Mucosa of rectum (tissue), 2 donors: ENCODE measurements at regions not wholly inside any gene's neighbourhood (a gene's known extent, or its start where the extent isn't known, plus 50 kb on each side); places are given as distances from the start of the nearest gene placed in this dataset.

Source experiments
- H3K27ac ChIP-seq, 2 donors: one replicate each; pipeline ENCODE4 v1.7.0; 2013; ENCODE audit warnings: inconsistent platforms in 2 of 2, low read depth in 2 of 2, low read length in 2 of 2
- H3K27me3 ChIP-seq, 2 donors: one replicate each; pipeline ENCODE4 v1.7.0; 2013; ENCODE audit warnings: low read length in 2 of 2; ENCODE audit not compliant: control insufficient read depth in 2 of 2, insufficient read depth in 2 of 2
- H3K36me3 ChIP-seq, 2 donors: one replicate each; pipeline ENCODE4 v1.7.0; 2013; ENCODE audit warnings: low read length in 2 of 2; ENCODE audit not compliant: control insufficient read depth in 2 of 2, insufficient read depth in 2 of 2
- H3K4me1 ChIP-seq, 2 donors: one replicate each; pipeline ENCODE4 v1.7.0; 2013; ENCODE audit warnings: low read length in 2 of 2, mild to moderate bottlenecking in 1 of 2; ENCODE audit not compliant: control insufficient read depth in 2 of 2, insufficient read depth in 2 of 2
- H3K4me3 ChIP-seq, 2 donors: one replicate each; pipeline ENCODE4 v1.7.0; 2013; ENCODE audit warnings: low read length in 2 of 2
- H3K9ac ChIP-seq, 2 donors: one replicate each; pipeline ENCODE4 v1.7.0; 2013; ENCODE audit warnings: low read length in 2 of 2, low read depth in 1 of 2, mild to moderate bottlenecking in 1 of 2
- H3K9me3 ChIP-seq, 2 donors: one replicate each; pipeline ENCODE4 v1.7.0; 2013; ENCODE audit warnings: low read length in 2 of 2; ENCODE audit not compliant: control insufficient read depth in 2 of 2
- donor health status: healthy.
- donor health status: Normal muscosa, but diverticular disease.

- Histone ChIP-seq H3K4me1 (no peaks in the 10 kb centered on the region), H3K9ac (no peak overlapping the region), H3K27me3 (peaks cover 3 to 6% of the 10 kb centered on the region in 2 donors), H3K4me3 (no peak overlapping the region), H3K27ac (no peak overlapping the region), H3K9me3 (no peaks in the 10 kb centered on the region), H3K36me3 (no peaks in the 10 kb centered on the region)
Measured at GRCh38 chr20:48431653-48432493, 395.9 kb downstream of the PREX1 start.

GRCh38 chr20:48426630-48427029, 401.2 kb downstream of the PREX1 start:
- no peaks in the 10 kb centered on the region for H3K4me1 ChIP-seq
- no peaks in the 10 kb centered on the region for H3K36me3 ChIP-seq
- H3K9me3 ChIP-seq, result no peaks in the 10 kb centered on the region
- no peak overlapping the region for H3K9ac ChIP-seq
- H3K27me3 ChIP-seq, result no peaks in the 10 kb centered on the region
- H3K27ac ChIP-seq, result no peak overlapping the region
- H3K4me3 ChIP-seq, result no peak overlapping the region

GRCh38 chr20:48425817-48426612, 401.8 kb downstream of the PREX1 start:
- no peaks in the 10 kb centered on the region for H3K9me3 ChIP-seq
- H3K9ac ChIP-seq, result no peak overlapping the region
- H3K4me3 ChIP-seq, result no peak overlapping the region
- H3K36me3 ChIP-seq, result no peaks in the 10 kb centered on the region
- no peak overlapping the region for H3K27ac ChIP-seq
- H3K4me1 ChIP-seq, result no peaks in the 10 kb centered on the region
- H3K27me3 ChIP-seq, result no peaks in the 10 kb centered on the region

GRCh38 chr20:48425321-48425720, 402.5 kb downstream of the PREX1 start:
- no peaks in the 10 kb centered on the region for H3K36me3 ChIP-seq
- no peaks in the 10 kb centered on the region for H3K27me3 ChIP-seq
- H3K4me3 ChIP-seq, result no peak overlapping the region
- no peaks in the 10 kb centered on the region for H3K4me1 ChIP-seq
- no peak overlapping the region for H3K27ac ChIP-seq
- H3K9ac ChIP-seq, result no peak overlapping the region
- no peaks in the 10 kb centered on the region for H3K9me3 ChIP-seq

GRCh38 chr20:48422242-48422960, 405.4 kb downstream of the PREX1 start:
- no peak overlapping the region for H3K4me3 ChIP-seq
- no peaks in the 10 kb centered on the region for H3K4me1 ChIP-seq
- H3K9ac ChIP-seq, result no peak overlapping the region
- no peaks in the 10 kb centered on the region for H3K36me3 ChIP-seq
- no peaks in the 10 kb centered on the region for H3K27me3 ChIP-seq
- no peaks in the 10 kb centered on the region for H3K9me3 ChIP-seq
- no peak overlapping the region for H3K27ac ChIP-seq

GRCh38 chr20:48421547-48421946, 406.3 kb downstream of the PREX1 start:
- no peaks in the 10 kb centered on the region for H3K36me3 ChIP-seq
- no peaks in the 10 kb centered on the region for H3K9me3 ChIP-seq
- H3K4me1 ChIP-seq, result no peaks in the 10 kb centered on the region
- no peak overlapping the region for H3K4me3 ChIP-seq
- H3K27me3 ChIP-seq, result no peaks in the 10 kb centered on the region
- H3K9ac ChIP-seq, result no peak overlapping the region
- H3K27ac ChIP-seq, result no peak overlapping the region

- no peaks in the 10 kb centered on the region for H3K9me3 ChIP-seq
- no peak overlapping the region for H3K9ac ChIP-seq
- H3K27me3 ChIP-seq, result no peaks in the 10 kb centered on the region
- no peak overlapping the region for H3K4me3 ChIP-seq
- H3K27ac ChIP-seq, result no peak overlapping the region
- H3K4me1 ChIP-seq, result no peaks in the 10 kb centered on the region
- no peaks in the 10 kb centered on the region for H3K36me3 ChIP-seq
Measured at GRCh38 chr20:48420176-48420575, 407.6 kb downstream of the PREX1 start.

GRCh38 chr20:48419173-48419572, 408.6 kb downstream of the PREX1 start:
- H3K4me3 ChIP-seq, result no peak overlapping the region
- no peaks in the 10 kb centered on the region for H3K27me3 ChIP-seq
- no peaks in the 10 kb centered on the region for H3K4me1 ChIP-seq
- no peak overlapping the region for H3K27ac ChIP-seq
- H3K9ac ChIP-seq, result no peak overlapping the region
- no peaks in the 10 kb centered on the region for H3K9me3 ChIP-seq
- no peaks in the 10 kb centered on the region for H3K36me3 ChIP-seq

- H3K27me3 ChIP-seq, result no peaks in the 10 kb centered on the region
- no peaks in the 10 kb centered on the region for H3K36me3 ChIP-seq
- H3K9me3 ChIP-seq, result no peaks in the 10 kb centered on the region
Measured at GRCh38 chr20:48416002-48416401, 411.8 kb downstream of the PREX1 start.

GRCh38 chr20:48414786-48415185, 413.0 kb downstream of the PREX1 start:
- Histone ChIP-seq H3K4me3 (no peak overlapping the region), H3K36me3 (no peaks in the 10 kb centered on the region), H3K9ac (no peak overlapping the region), H3K4me1 (no peaks in the 10 kb centered on the region), H3K27ac (no peak overlapping the region), H3K9me3 (no peaks in the 10 kb centered on the region), H3K27me3 (no peaks in the 10 kb centered on the region)

More at GRCh38 chr20:48416002-48416401, 411.8 kb downstream of the PREX1 start:
- H3K4me1 ChIP-seq, result no peaks in the 10 kb centered on the region
- H3K4me3 ChIP-seq, result no peak overlapping the region
- no peak overlapping the region for H3K27ac ChIP-seq
- no peak overlapping the region for H3K9ac ChIP-seq
